WTC11 (cell line): ENCODE measurements at regions not wholly inside any gene's neighbourhood (a gene's known extent, or its start where the extent isn't known, plus 50 kb on each side); places are given as distances from the start of the nearest gene placed in this dataset.

Source experiments
- ATF1 ChIP-seq: sonication (generic); formaldehyde crosslinking; IDR thresholded peaks from 2 replicates; pipeline ENCODE4 v1.8.1; 2023; ENCODE audit warnings: mild to moderate bottlenecking, moderate library complexity, missing genetic modification reagents
- CREB1 ChIP-seq: sonication (generic); formaldehyde crosslinking; IDR thresholded peaks from 2 replicates; pipeline ENCODE4 v1.8.0; 2023; ENCODE audit warnings: mild to moderate bottlenecking, missing genetic modification reagents
- JUN ChIP-seq: sonication (generic); formaldehyde crosslinking; IDR thresholded peaks from 2 replicates; pipeline ENCODE4 v1.8.0; 2023; ENCODE audit warnings: mild to moderate bottlenecking, missing genetic modification reagents
- RELA ChIP-seq: sonication (generic); formaldehyde crosslinking; IDR thresholded peaks from 2 replicates; pipeline ENCODE4 v1.8.1; 2022; ENCODE audit warnings: missing genetic modification reagents, mild to moderate bottlenecking, borderline replicate concordance
- ZBTB21 ChIP-seq: sonication (generic); formaldehyde crosslinking; IDR thresholded peaks from 2 replicates; pipeline ENCODE4 v1.8.1; 2023; ENCODE audit warnings: mild to moderate bottlenecking, missing genetic modification reagents, borderline replicate concordance
- ZNF121 ChIP-seq: sonication (generic); formaldehyde crosslinking; IDR thresholded peaks from 2 replicates; pipeline ENCODE4 v1.8.0; 2023; ENCODE audit warnings: missing genetic modification reagents
- ZNF138 ChIP-seq: sonication (generic); formaldehyde crosslinking; conservative IDR thresholded peaks from 2 replicates; pipeline ENCODE4 v1.8.1; 2022; ENCODE audit warnings: mild to moderate bottlenecking, moderate library complexity, missing genetic modification reagents
- ZNF423 ChIP-seq: fragments of 250-450 bp; sonication (Bioruptor Pico); IDR thresholded peaks from 2 replicates; pipeline ENCODE4 v2.1.2; 2022; ENCODE audit warnings: mild to moderate bottlenecking, moderate library complexity
- TF ChIP-seq, protein P1 (sequence below): fragments of 200-600 bp; IDR thresholded peaks from 2 replicates; pipeline ENCODE4 v1.8.0; 2022; ENCODE audit warnings: antibody characterized with exemption
- TF ChIP-seq, protein P2 (sequence below): sonication (generic); formaldehyde crosslinking; IDR thresholded peaks from 2 replicates; pipeline ENCODE4 v1.8.0; 2022; ENCODE audit warnings: mild to moderate bottlenecking, missing genetic modification reagents
- TF ChIP-seq, protein P3 (sequence below): sonication (generic); formaldehyde crosslinking; IDR thresholded peaks from 2 replicates; pipeline ENCODE4 v1.8.1; 2022; ENCODE audit warnings: low read depth, missing genetic modification reagents, borderline replicate concordance
- TF ChIP-seq, protein P4 (sequence below): sonication (generic); formaldehyde crosslinking; IDR thresholded peaks from 2 replicates; pipeline ENCODE4 v1.8.1; 2022; ENCODE audit warnings: missing genetic modification reagents, borderline replicate concordance

DNA sequence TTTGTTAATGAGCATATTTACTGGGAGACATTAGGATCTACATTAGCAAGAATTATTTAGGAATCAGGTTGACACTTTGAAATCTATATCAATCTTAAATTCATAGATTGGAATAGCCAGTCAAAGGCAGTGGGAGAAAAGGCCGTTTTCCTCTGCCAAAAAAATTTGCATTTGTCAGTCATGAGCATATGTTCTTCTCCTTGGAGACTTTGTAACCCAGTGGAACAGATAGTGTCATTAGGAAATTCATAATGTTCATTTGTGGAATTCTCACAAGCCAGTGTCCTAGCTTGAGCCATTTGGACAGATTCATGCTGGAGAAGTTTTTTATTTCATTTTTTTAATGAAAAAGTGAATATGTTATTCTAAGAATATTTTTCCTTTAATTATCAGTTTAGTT, 260.1 kb downstream of the OXSM start:
- TF ChIP-seq ATF1 (CRISPR knock-in tag) (no peak), ZNF138 (CRISPR knock-in tag) (no peak), JUN (no peak), ZBTB21 (CRISPR knock-in tag) (no peak), CREB1 (CRISPR knock-in tag) (no peak), ZNF423 (CRISPR knock-in tag) (no peak), RELA (CRISPR knock-in tag) (no peak), ZNF121 (CRISPR knock-in tag) (no peak)
- TF ChIP-seq, protein P1, sequence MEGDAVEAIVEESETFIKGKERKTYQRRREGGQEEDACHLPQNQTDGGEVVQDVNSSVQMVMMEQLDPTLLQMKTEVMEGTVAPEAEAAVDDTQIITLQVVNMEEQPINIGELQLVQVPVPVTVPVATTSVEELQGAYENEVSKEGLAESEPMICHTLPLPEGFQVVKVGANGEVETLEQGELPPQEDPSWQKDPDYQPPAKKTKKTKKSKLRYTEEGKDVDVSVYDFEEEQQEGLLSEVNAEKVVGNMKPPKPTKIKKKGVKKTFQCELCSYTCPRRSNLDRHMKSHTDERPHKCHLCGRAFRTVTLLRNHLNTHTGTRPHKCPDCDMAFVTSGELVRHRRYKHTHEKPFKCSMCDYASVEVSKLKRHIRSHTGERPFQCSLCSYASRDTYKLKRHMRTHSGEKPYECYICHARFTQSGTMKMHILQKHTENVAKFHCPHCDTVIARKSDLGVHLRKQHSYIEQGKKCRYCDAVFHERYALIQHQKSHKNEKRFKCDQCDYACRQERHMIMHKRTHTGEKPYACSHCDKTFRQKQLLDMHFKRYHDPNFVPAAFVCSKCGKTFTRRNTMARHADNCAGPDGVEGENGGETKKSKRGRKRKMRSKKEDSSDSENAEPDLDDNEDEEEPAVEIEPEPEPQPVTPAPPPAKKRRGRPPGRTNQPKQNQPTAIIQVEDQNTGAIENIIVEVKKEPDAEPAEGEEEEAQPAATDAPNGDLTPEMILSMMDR, result no peak
- TF ChIP-seq, protein P2, sequence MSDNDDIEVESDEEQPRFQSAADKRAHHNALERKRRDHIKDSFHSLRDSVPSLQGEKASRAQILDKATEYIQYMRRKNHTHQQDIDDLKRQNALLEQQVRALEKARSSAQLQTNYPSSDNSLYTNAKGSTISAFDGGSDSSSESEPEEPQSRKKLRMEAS, result no peak
- TF ChIP-seq, protein P3, sequence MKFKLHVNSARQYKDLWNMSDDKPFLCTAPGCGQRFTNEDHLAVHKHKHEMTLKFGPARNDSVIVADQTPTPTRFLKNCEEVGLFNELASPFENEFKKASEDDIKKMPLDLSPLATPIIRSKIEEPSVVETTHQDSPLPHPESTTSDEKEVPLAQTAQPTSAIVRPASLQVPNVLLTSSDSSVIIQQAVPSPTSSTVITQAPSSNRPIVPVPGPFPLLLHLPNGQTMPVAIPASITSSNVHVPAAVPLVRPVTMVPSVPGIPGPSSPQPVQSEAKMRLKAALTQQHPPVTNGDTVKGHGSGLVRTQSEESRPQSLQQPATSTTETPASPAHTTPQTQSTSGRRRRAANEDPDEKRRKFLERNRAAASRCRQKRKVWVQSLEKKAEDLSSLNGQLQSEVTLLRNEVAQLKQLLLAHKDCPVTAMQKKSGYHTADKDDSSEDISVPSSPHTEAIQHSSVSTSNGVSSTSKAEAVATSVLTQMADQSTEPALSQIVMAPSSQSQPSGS (CRISPR knock-in tag), result no peak
- TF ChIP-seq, protein P4, sequence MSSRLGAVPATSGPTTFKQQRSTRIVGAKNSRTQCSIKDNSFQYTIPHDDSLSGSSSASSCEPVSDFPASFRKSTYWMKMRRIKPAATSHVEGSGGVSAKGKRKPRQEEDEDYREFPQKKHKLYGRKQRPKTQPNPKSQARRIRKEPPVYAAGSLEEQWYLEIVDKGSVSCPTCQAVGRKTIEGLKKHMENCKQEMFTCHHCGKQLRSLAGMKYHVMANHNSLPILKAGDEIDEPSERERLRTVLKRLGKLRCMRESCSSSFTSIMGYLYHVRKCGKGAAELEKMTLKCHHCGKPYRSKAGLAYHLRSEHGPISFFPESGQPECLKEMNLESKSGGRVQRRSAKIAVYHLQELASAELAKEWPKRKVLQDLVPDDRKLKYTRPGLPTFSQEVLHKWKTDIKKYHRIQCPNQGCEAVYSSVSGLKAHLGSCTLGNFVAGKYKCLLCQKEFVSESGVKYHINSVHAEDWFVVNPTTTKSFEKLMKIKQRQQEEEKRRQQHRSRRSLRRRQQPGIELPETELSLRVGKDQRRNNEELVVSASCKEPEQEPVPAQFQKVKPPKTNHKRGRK, result no peak
